Fibroblast of skin of right quadriceps (primary cell): ENCODE measurements at regions not wholly inside any gene's neighbourhood (a gene's known extent, or its start where the extent isn't known, plus 50 kb on each side); places are given as distances from the start of the nearest gene placed in this dataset.
A peak's percentile ranks its signal among the peaks of the same experiment; 100 is the strongest.
"Not testable (repeated sequence)": the region's sequence is repeated elsewhere in the genome, so short reads cannot be mapped to it uniquely, and the experiment has no call there.

Source experiments
- DNase-seq: peaks from one replicate; pipeline ENCODE4 v3.0.0-alpha.2; 2013

- DNase-seq = no peak
Measured at GRCh38 chr16:65576139-65576538, 454.3 kb upstream of the CDH11 start.

GRCh38 chr16:65574326-65574966 lies 452.6 kb upstream of the CDH11 start:
- no peak for DNase-seq

GRCh38 chr16:65572156-65572555 lies 450.3 kb upstream of the CDH11 start:
- peak; percentile 93 for DNase-seq

- DNase-seq = peak; percentile 20
Measured at GRCh38 chr16:65570261-65570660, 448.4 kb upstream of the CDH11 start.

GRCh38 chr16:65559846-65560245 lies 438.0 kb upstream of the CDH11 start:
- no peak for DNase-seq

- DNase-seq = not testable (repeated sequence)
Measured at GRCh38 chr16:65549689-65550088, 427.8 kb upstream of the CDH11 start.

GRCh38 chr16:65548470-65548869 lies 426.6 kb upstream of the CDH11 start:
- DNase-seq = peak; percentile 51

GRCh38 chr16:65547772-65548446 lies 426.0 kb upstream of the CDH11 start:
- DNase-seq = peak; percentile 99

GRCh38 chr16:65546353-65546791 lies 424.5 kb upstream of the CDH11 start:
- peak; percentile 95 for DNase-seq

GRCh38 chr16:65545413-65545956 lies 423.6 kb upstream of the CDH11 start:
- DNase-seq = peak; percentile 48

- no peak for DNase-seq
Measured at GRCh38 chr16:65543781-65544740, 422.2 kb upstream of the CDH11 start.

- DNase-seq = no peak
Measured at GRCh38 chr16:65541646-65542045, 419.8 kb upstream of the CDH11 start.

GRCh38 chr16:65540901-65541300 lies 419.0 kb upstream of the CDH11 start:
- DNase-seq = no peak

- peak; percentile 69 for DNase-seq
Measured at GRCh38 chr16:65538976-65539375, 417.1 kb upstream of the CDH11 start.

GRCh38 chr16:65537336-65537735 lies 415.5 kb upstream of the CDH11 start:
- DNase-seq = peak; percentile 67

GRCh38 chr16:65534121-65534528 lies 412.3 kb upstream of the CDH11 start:
- DNase-seq = peak; percentile 70

- no peak for DNase-seq
Measured at GRCh38 chr16:65532846-65533245, 411.0 kb upstream of the CDH11 start.

GRCh38 chr16:65532258-65532657 lies 410.4 kb upstream of the CDH11 start:
- no peak for DNase-seq

GRCh38 chr16:65531475-65531874 lies 409.6 kb upstream of the CDH11 start:
- no peak for DNase-seq

GRCh38 chr16:65525707-65526106 lies 403.8 kb upstream of the CDH11 start:
- no peak for DNase-seq

- DNase-seq = peak; percentile 85
Measured at GRCh38 chr16:65524997-65525396, 403.1 kb upstream of the CDH11 start.

GRCh38 chr16:65524231-65524630 lies 402.4 kb upstream of the CDH11 start:
- DNase-seq = no peak

- DNase-seq = no peak
Measured at GRCh38 chr16:65523283-65523944, 401.6 kb upstream of the CDH11 start.
